NT2/D1 (cell line): ENCODE measurements at regions not wholly inside any gene's neighbourhood (a gene's known extent, or its start where the extent isn't known, plus 50 kb on each side); places are given as distances from the start of the nearest gene placed in this dataset.

ENCODE experiments used
- YY1 ChIP-seq: IDR thresholded peaks from 2 replicates; pipeline ENCODE4 v1.6.1; 2011; ENCODE audit not compliant: insufficient read length, insufficient read depth
- ZNF274 ChIP-seq: IDR thresholded peaks from 2 replicates; pipeline ENCODE4 v1.6.1; 2011; ENCODE audit warnings: mild to moderate bottlenecking, low read depth, low read length

DNA sequence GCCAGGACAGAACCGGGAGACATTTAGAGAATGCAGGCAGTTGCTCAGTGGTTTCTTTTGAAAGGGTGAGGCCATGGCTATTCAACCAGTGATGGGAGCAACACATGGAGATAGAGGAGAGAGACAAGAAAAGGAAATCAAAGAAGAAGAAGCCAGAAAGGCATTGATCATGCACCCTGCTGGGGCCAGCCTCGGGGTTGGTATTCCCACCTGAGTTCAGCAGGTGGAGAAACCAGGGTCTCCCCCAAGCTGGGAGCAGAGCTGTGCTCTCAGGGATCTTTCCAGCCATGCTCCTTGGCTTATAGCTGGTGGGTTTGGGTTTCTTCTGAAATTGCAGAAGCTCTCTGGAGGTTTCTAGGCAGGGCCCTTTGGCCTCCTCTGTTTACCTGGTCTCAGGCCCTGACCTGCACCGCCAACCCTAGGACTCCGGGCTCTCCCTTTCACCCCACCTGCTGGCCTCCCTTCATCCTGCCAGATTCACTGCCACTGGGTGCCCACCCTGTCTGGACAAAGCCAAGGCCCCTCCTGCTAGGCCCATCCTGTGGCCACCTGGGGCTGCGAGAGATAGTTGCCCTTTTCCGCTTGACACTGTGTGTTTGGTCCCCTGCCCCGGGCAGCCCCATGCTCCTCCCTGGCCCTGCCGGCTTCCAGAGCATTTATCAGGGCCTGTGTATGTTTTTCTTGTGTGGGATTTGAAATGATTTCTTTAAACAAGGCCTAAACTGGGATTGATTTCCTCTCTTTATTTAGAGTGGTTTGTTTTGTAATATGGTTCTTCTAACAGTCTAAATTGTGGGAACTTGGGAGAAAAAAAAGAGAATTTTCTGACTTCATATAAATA lies 126.7 kb downstream of the DDX1 start:
- no peak for TF ChIP-seq YY1
- TF ChIP-seq ZNF274, result no peak
